ENCODE measurements at regions not wholly inside any gene's neighbourhood (a gene's known extent, or its start where the extent isn't known, plus 50 kb on each side); places are given as distances from the start of the nearest gene placed in this dataset.
"Not testable (repeated sequence)": the region's sequence is repeated elsewhere in the genome, so short reads cannot be mapped to it uniquely, and the experiment has no call there.

GRCh38 chr22:25348391-25348790 lies 129.0 kb downstream of the CRYBB2 start:
- no peak for TF ChIP-seq SP1 (IDR thresholded peaks at IDR 0.05; ENCODE audit: low read depth)
- no peak for TF ChIP-seq CEBPB (IDR thresholded peaks at IDR 0.05; ENCODE audit: low read depth)
- intact Hi-C loops (cut with micrococcal nuclease): no loop called here
- no peak for DNase-seq (ENCODE audit: low read depth, low spot score)
- Histone ChIP-seq H2AFZ (ENCODE audit: low read depth, low read length, poor library complexity, severe bottlenecking) (no peak overlapping the region), H3K9me3 (ENCODE audit: control insufficient read depth in 1 of 2, insufficient read depth in 1 of 2, low read depth in 1 of 2, low read length in 2 of 2) (no peaks in the 10 kb centered on the region), H3K9me2 (ENCODE audit: insufficient read depth) (no peaks in the 10 kb centered on the region), H3K4me1 (ENCODE audit: control insufficient read depth in 1 of 2, insufficient read depth in 2 of 2, low read length in 2 of 2) (no peaks in the 10 kb centered on the region), H3K36me3 (ENCODE audit: control insufficient read depth in 1 of 2, insufficient read depth in 2 of 2, low read length in 2 of 2) (peaks cover 0 to 8% of the 10 kb centered on the region in 2 experiments; a peak in 1 of 4 replicates), H3K4me3 (replicated peaks in 1 of 2; ENCODE audit: low read depth in 1 of 2, low read length in 2 of 2) (no peak overlapping the region), H3K79me2 (ENCODE audit: insufficient read depth, low read length) (no peaks in the 10 kb centered on the region), H3K27ac (ENCODE audit: low read depth, low read length) (no peak overlapping the region), H4K20me1 (ENCODE audit: insufficient read depth) (no peaks in the 10 kb centered on the region), H3K4me2 (ENCODE audit: low read length) (no peak overlapping the region), H3K27me3 (ENCODE audit: insufficient read depth, low read length) (no peaks in the 10 kb centered on the region), H3K9ac (ENCODE audit: low read length) (no peak overlapping the region)
- no TSS peak for BruUV-seq (replicated peaks)
- ChIA-PET POLR2A (no interaction called here), RAD21 (ENCODE audit: low non-redundant PET in 1 of 2, low total read pairs in 2 of 2, uncharacterized antibody in 2 of 2, unreplicated experiment in 2 of 2) (no interaction called here), CTCF (no interaction called here)
- no peak for ATAC-seq

- intact Hi-C loops (cut with micrococcal nuclease); H3K36me3 ChIP-seq (ENCODE audit: control insufficient read depth in 1 of 2, insufficient read depth in 2 of 2, low read length in 2 of 2); DNase-seq (ENCODE audit: low read depth, low spot score); H3K79me2 ChIP-seq (ENCODE audit: insufficient read depth, low read length); H3K9me3 ChIP-seq (ENCODE audit: control insufficient read depth in 1 of 2, insufficient read depth in 1 of 2, low read depth in 1 of 2, low read length in 2 of 2); H2AFZ ChIP-seq (ENCODE audit: low read depth, low read length, poor library complexity, severe bottlenecking); H3K9me2 ChIP-seq (ENCODE audit: insufficient read depth); CTCF ChIA-PET; H3K27ac ChIP-seq (ENCODE audit: low read depth, low read length); H3K4me3 ChIP-seq (replicated peaks in 1 of 2; ENCODE audit: low read depth in 1 of 2, low read length in 2 of 2); POLR2A ChIA-PET; RAD21 ChIA-PET (ENCODE audit: low non-redundant PET in 1 of 2, low total read pairs in 2 of 2, uncharacterized antibody in 2 of 2, unreplicated experiment in 2 of 2); H3K27me3 ChIP-seq (ENCODE audit: insufficient read depth, low read length); H3K4me2 ChIP-seq (ENCODE audit: low read length); BruUV-seq (replicated peaks); ATAC-seq; H3K9ac ChIP-seq (ENCODE audit: low read length); H3K4me1 ChIP-seq (ENCODE audit: control insufficient read depth in 1 of 2, insufficient read depth in 2 of 2, low read length in 2 of 2); H4K20me1 ChIP-seq (ENCODE audit: insufficient read depth): not testable (repeated sequence)
Observed at GRCh38 chr22:25348996-25349395, 129.6 kb downstream of the CRYBB2 start.

- ChIA-PET RAD21 (ENCODE audit: low non-redundant PET in 1 of 2, low total read pairs in 2 of 2, uncharacterized antibody in 2 of 2, unreplicated experiment in 2 of 2) (no interaction called here), POLR2A (no interaction called here), CTCF (interaction anchor here (0.7 kb wide), 1 partner anchor 13 kb away, joined by 4 read pairs; no protein-coding TSS in a partner anchor)
- H4K20me1 ChIP-seq (ENCODE audit: insufficient read depth): no peaks in the 10 kb centered on the region
- H3K36me3 ChIP-seq (ENCODE audit: control insufficient read depth in 1 of 2, insufficient read depth in 2 of 2, low read length in 2 of 2): peaks cover 0 to 8% of the 10 kb centered on the region in 2 experiments; a peak in 1 of 4 replicates
- H3K9me2 ChIP-seq (ENCODE audit: insufficient read depth): no peaks in the 10 kb centered on the region
- H3K27me3 ChIP-seq (ENCODE audit: insufficient read depth, low read length): no peaks in the 10 kb centered on the region
- H3K4me2 ChIP-seq (ENCODE audit: low read length): no peak overlapping the region
- no peaks in the 10 kb centered on the region for H3K4me1 ChIP-seq (ENCODE audit: control insufficient read depth in 1 of 2, insufficient read depth in 2 of 2, low read length in 2 of 2)
- H3K9me3 ChIP-seq (ENCODE audit: control insufficient read depth in 1 of 2, insufficient read depth in 1 of 2, low read depth in 1 of 2, low read length in 2 of 2): no peaks in the 10 kb centered on the region
- H3K4me3 ChIP-seq (replicated peaks in 1 of 2; ENCODE audit: low read depth in 1 of 2, low read length in 2 of 2): no peak overlapping the region
- no peak overlapping the region for H3K27ac ChIP-seq (ENCODE audit: low read depth, low read length)
- DNase-seq (ENCODE audit: low read depth, low spot score) (no peak), ATAC-seq (no peak)
- no peak overlapping the region for H2AFZ ChIP-seq (ENCODE audit: low read depth, low read length, poor library complexity, severe bottlenecking)
- H3K79me2 ChIP-seq (ENCODE audit: insufficient read depth, low read length): no peaks in the 10 kb centered on the region
- intact Hi-C loops (cut with micrococcal nuclease): no loop called here
- no TSS peak for BruUV-seq (replicated peaks)
- no peak overlapping the region for H3K9ac ChIP-seq (ENCODE audit: low read length)
- TF ChIP-seq FOSL1 (IDR thresholded peaks at IDR 0.05; ENCODE audit: low read depth): no peak
- no peak for TF ChIP-seq CEBPB (IDR thresholded peaks at IDR 0.05; ENCODE audit: low read depth)
- no peak for TF ChIP-seq TCF7L2 (IDR thresholded peaks at IDR 0.05; ENCODE audit: borderline replicate concordance, extremely low read depth, insufficient read depth, insufficient read length)
- no peak for TF ChIP-seq RAD21 (IDR thresholded peaks at IDR 0.05; ENCODE audit: low read depth)
- TF ChIP-seq ATF3 (IDR thresholded peaks at IDR 0.05): no peak
- no peak for TF ChIP-seq SRF (IDR thresholded peaks at IDR 0.05; ENCODE audit: low read depth)
- no peak for TF ChIP-seq POLR2AphosphoS5 (IDR thresholded peaks at IDR 0.05; ENCODE audit: low read depth, low read length)
- TF ChIP-seq ZFX (IDR thresholded peaks at IDR 0.05): no peak
- TF ChIP-seq SIN3A (IDR thresholded peaks at IDR 0.05; ENCODE audit: low read depth): no peak
- no peak for TF ChIP-seq POLR2A (IDR thresholded peaks at IDR 0.05; ENCODE audit: borderline replicate concordance, extremely low read depth, insufficient read depth, insufficient read length)
- TF ChIP-seq CBX3 (IDR thresholded peaks at IDR 0.05; ENCODE audit: low read depth): no peak
- no peak for TF ChIP-seq SP1 (IDR thresholded peaks at IDR 0.05; ENCODE audit: low read depth)
- no peak for TF ChIP-seq ZBTB33 (IDR thresholded peaks at IDR 0.05; ENCODE audit: extremely low read depth, insufficient replicate concordance, low read length)
- no peak for TF ChIP-seq ZNF274 (IDR thresholded peaks at IDR 0.05; ENCODE audit: low read depth, low read length)
- no peak for TF ChIP-seq EGR1 (IDR thresholded peaks at IDR 0.05; ENCODE audit: low read depth)
Observed at GRCh38 chr22:25350551-25350971, 131.1 kb downstream of the CRYBB2 start.
